GM18907 (cell line): ENCODE measurements at regions not wholly inside any gene's neighbourhood (a gene's known extent, or its start where the extent isn't known, plus 50 kb on each side); places are given as distances from the start of the nearest gene placed in this dataset.
"Not testable (repeated sequence)": the region's sequence is repeated elsewhere in the genome, so short reads cannot be mapped to it uniquely, and the experiment has no call there.

ENCODE experiments used
- ATAC-seq: cut with Tn5 transposase; IDR thresholded peaks from one replicate; pipeline ENCODE4 v1.9.1; 2021; ENCODE audit warnings: mild to moderate bottlenecking, moderate library complexity; ENCODE audit not compliant: unreplicated experiment

DNA sequence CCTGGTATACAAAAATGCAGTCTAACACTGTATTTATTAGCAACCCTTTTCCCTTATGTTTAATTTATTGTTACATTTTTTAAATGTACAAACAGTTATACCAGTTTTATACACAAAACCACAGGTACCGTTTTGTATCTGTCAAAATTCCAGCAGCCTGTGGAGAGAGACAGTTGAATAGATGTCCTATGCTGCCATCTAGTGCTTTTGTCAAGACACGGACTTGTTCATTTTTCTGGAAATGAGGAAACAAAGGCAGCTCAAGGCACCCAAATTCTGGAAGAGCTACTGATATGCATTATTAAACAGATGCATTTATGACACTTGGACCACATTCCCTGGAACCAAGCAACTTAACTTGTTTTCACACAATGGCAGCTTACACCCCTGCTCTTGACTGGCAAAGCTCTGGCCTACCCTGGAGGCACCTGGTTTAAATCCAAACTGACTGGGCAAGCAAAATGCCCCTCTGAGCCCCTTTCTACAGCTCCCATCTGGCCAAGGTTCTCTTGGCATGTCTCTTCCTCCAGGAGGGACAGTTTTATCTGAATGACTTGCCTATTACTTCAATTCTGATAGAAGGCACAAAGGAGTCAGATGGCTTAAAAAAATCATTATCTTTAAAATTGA lies 286.9 kb upstream of the PRKD1 start:
- ATAC-seq: peak; percentile 66

DNA sequence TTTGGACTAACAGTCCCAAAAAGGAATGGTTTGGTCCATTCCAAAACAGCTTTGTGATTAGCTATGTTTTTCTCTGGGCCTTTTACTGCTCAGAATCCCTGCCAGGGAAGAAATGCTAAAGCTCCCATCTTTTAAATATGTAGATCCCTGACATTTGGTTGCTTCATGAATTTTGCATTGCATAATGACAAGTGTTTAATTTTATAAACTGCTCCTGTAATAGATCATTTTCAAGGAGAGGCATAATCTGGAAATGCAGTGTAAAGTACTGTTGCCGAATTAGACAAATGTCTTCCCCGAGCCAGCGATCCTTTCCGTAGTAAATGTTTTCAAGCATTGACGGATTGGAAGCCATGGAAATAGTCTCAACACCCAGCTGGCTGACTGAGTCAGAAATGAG lies 291.3 kb upstream of the PRKD1 start:
- ATAC-seq: no peak

DNA sequence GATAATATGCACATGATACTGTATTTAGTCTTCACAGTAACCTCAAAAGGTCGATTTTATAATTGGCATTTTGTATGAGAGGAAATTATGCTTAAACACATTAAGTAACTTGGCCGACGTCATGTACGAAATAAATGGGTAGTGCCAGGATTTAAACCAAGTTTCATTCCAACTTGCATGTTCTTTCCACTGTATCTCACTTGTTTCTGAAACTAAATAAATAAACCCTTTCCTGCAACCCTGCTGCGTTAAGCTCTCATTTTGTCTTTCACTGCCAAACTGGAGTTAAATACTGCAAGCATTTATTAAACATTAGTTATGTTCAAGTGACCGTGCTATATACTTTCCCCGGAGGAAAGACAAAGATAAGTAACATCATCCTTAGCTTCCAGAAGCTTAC lies 293.9 kb upstream of the PRKD1 start:
- no peak for ATAC-seq

DNA sequence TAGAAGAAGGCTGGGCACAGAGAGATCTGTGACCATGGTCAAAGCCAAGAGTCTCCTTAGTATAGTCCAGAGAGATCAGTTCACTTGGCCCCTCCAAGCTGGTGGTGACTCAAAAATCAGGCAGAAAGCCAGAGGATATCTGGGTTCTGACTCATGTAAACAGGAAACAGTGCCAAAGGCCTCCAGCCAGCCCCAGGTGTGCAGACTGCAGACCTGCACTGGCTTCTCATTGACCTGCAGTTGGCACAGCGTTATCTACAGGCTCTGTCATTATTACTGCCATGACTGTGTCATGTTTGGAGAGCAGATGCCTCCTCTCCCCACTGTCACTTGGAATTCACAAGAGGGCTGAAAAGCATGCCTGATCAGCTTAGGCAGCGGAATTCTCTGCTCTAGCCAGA lies 295.7 kb upstream of the PRKD1 start:
- no peak for ATAC-seq

DNA sequence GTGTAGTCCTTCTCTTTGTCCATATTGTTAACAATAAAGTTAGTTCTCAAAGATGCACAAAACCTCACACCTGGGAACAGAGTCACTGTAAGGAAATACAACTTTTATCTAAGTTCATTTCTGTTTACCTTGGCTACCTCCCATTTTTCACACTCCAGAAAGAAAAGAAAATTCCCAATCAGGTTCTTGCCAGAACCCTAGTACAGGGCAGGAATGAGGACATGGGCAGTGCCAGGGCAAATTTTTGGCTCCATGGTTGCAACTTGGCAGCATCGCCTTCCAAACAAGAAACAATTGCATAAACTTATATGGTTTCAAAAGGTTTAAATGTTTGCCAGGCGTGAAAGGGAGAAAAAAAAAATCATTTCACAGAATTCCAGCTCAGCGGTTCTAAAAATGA lies 296.3 kb upstream of the PRKD1 start:
- no peak for ATAC-seq

DNA sequence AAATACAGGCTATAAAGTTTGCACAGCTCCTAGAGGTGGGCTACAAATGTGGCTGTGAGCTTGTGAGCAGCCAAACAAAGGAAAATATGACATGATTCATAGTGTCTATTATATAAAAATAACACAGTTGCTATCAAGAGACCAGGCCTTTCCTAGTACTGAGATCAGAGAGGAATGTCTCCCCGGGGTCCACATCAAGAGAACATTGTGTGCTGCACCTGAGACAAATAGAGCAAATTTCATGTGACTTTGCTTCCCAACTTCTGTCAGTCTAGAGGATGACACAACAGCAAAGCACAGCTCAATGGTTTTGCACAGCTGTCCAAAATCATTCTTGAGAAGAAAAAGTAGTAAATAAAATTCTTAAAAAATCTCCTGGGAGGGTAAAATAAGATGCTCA lies 297.5 kb upstream of the PRKD1 start:
- no peak for ATAC-seq

DNA sequence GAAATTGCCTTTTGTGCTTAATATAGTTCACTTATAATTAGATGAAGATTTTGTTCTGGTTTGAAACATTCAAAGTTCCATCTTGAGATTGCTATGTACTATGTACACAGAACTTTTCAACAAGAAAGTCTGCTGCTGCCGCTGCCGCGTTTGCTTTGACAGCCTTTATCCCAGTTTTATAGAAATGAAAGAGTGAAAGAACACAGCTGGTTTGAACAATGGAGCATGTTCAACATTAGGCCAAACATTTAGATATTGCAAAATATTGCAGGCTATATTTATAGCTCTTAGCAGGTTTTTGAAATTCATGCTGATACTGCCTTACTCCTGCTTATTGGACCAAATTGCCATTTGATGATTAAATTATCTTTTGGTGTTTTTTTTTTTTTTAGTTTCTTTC lies 299.8 kb upstream of the PRKD1 start:
- no peak for ATAC-seq

DNA sequence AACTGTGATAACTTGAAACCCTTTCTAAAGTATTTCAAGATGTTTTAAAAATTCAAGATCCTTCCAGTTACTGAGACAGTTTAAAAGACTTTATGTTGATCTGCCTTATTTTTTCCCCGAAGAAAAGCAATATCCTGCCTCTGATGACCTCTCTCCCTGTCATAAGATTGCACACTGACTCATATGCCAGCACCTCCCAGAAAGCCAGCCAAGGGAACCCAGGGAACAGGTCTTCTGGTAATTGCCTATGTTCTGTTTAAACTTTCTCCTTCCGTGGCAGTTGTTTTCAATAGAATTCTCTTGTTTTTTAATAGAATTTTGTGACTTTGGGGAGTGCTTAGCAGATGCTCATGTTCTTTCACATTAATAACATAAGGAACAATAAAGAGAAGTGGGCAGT lies 300.2 kb upstream of the PRKD1 start:
- no peak for ATAC-seq

DNA sequence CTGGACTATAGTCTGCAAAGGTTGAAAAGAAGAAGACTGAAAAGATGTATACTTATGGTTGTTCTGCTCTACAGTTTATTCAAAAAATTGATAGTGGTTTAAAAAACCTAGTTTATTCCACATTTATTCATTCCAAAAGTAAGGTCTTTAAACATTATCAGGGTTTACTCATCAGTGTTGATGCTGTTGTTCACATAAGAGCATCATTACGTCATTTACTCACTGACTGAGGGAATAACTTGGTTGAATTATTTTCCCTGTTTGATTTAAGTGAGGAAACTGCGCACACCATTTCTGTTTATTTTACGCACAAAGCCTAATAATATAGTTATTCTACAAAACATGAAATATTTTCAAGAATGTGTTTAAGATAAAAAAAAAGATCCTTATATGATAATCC lies 303.1 kb upstream of the PRKD1 start:
- no peak for ATAC-seq

DNA sequence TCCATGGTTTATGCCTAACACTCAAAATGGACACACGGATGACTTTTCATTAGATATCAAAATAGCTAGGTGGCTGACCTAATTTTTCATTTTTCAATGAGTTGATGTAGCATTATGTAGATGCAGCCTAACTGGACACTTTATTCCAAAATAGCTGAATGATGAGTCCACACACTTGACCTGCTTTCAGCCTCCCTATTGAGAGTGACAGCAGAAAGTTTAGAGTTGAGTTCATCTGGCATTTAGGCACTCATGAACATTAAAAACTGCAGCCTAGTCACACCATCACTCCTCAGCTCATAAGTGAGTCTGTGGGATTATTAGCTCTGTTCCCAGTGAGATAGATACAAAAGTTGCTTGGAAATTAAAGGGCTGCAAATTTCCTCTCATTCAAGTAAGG lies 307.3 kb upstream of the PRKD1 start:
- no peak for ATAC-seq

DNA sequence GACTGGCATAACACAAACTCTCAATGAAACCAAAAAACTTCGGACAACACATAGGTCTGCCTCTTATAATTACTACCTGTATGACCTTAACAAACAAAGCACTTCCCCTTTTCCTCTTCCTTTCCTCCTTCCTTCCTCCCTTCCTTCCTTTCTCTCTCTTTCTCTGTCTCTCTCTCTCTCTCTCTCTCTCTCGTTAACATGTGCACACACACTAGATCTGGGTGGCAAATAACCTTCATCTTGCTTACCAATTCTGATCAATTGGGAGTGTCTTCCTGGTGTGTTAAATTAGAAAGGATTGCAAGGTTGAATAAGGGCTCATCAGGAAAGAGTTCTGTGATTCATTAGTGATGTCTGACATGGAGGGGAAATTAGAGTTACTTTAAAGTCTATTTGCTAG lies 307.8 kb upstream of the PRKD1 start:
- ATAC-seq: no peak

DNA sequence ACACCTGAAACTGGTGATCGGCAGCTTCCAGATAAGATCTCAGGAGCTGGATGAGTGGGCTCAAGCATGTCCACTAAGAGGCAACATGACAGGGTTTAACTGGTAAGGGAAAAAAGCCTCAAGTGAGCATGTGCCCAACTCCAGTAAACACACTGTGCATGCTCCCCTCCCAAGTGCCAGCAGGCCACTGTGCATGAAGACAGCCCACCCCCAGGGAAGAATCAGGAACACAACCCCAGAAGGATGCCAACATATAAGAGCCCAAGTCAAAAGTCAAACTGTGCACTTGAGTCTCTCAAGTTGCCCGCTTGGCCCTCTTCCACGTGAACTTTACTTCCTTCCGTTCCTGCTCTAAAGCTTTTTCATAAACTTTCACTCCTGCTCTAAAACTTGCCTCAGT lies 311.3 kb upstream of the PRKD1 start:
- ATAC-seq: no peak

DNA sequence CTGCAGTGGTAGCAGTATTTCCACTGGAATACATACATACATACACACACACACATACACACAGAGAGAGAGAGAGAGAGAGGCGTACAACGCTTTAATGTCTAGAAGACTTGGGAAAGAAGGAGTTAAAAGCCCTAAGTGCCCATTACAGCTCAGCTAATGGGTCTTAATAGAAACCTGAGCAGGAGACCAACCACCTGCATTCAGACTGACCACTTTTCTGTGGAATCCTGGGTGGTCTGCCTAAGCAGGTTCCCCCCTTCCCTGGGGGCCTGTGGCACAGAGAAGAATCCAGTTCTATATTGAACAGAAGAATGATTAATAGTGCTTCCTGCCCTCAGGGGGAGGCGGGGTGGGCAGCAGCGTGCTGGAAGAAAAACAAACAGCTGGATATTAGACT lies 312.4 kb upstream of the PRKD1 start:
- no peak for ATAC-seq

DNA sequence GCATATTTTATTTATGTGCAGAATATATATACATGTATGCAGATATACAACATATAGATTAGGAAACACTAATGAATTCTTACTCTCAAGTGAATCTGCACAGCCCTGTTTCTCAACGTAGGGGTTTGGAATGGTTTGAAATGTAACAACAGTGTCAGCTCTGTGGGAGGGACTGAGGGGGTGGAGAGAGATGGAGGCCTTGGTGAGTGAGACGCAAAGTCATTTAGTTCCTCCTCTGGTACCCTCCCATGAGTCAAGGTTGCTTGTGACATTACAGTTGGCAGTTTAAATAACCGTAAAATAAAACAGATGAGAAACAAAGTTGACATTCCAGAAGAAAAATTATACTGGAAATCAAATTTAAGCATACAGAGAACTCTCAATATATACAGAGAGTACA lies 313.0 kb upstream of the PRKD1 start:
- no peak for ATAC-seq

DNA sequence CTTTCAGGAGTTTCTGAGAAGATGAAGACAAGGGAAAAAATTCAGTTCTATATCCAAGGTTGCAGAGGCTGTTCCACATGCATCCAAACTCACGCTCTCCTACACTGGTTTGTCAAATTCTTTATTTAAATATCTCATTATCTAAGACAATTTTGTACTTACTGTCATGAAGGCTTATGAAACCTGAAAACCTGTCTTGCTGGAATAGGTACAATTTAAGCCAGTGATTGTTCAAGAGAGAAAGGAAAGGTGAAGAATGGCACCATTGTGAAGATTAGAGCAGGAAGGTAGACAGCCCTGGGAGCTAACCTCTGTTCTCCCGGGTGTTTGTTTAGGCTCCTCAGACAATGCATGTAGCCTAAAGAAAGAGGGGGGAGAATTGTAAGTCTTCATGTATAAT lies 315.1 kb upstream of the PRKD1 start:
- no peak for ATAC-seq

DNA sequence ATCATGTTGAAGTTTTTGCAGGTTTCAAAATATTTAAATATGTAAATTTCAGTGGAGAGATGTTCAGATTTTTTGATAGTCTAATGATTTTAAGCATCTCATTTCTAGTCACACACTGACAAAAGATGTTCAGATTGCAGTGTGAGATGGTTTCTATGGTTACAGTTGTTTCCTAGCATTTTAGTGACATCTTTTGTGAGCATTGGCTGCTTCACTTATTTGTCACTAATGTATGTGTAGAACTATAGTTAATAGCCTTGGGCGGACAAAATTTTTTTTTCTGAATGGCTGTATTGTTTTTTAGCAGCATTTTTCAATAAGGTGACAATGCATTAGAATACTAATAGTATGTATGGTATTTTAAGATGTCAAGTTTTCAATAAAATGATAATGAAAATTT lies 315.6 kb upstream of the PRKD1 start:
- no peak for ATAC-seq

DNA sequence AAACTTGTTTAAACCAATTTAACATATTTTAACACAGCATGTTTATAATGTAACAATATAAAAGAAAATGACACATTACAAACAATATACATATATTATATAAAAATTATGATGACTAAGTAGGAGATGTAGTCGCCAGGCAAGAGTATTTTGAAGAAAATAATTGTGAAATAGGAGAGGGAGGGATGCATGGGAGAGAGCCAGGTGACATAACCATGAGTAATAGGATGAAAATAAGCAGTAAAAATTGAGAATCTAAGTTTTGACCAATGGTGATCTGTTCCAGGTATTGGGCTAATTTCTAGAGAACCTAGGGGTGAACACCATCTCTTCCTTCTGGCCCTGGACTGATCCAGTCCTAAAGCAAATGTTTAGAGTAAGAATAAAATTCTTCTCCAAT lies 315.2 kb upstream of the G2E3 start:
- no peak for ATAC-seq

DNA sequence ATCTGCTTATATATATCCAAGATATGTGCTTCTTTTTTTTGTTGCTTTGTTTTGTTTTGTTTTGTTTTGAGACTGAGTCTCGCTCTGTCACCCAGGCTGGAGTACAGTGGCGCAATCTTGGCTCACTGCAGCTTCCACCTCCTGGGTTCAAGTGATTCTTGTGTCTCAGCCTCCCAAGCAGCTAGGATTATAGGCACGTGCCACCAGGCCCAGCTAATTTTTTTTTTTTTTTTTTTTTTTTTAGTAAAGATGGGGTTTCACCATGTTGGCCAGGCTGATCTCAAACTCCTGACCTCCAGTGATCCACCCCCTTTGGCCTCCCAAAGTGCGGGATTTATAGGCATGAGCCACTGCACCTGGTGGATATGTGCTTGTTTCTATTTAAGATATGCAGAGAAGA lies 314.6 kb upstream of the G2E3 start:
- ATAC-seq: not testable (repeated sequence)

DNA sequence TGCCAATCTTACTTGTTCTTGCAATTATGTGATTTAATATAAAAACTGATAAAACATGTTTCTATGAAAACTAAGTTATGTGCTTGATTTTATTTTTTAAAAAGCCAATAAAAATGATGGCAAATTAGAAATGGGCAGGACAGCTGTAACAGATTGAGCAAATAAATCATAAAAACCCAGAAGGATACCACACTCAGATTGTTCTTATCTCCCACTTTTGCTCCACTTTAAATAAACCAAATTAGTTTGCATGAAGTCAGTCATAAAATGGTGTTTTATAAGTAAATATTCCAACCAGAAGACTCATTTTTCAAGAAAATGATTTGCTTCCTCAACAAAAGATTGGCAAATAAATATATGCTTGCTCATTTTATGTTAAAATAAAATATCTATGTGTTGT lies 307.9 kb upstream of the G2E3 start:
- no peak for ATAC-seq

DNA sequence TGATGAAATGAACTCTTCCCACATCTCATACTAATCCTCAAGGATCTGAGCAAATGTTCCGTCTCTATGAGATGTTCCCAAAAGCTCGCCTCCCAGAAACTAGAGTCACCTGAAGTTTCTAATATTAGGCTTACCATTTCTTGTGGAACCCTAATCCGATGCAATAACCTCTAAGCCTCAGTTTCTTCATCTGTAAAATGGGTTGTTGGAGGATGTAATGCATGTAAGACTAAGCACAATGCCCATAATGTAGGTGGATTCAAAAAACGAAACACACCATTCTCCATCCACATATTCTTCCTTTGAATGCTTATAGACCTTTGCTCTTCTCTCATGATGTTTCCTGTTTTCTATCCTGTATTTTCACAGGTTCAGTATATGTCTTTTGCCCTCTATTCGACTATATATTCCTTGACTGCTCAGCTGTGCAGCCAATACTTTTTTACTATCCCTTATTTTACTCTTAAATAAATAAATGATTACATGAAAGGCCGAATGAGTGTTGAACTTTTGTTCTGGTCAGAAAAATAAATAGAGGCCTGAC lies 307.3 kb upstream of the G2E3 start:
- no peak for ATAC-seq

DNA sequence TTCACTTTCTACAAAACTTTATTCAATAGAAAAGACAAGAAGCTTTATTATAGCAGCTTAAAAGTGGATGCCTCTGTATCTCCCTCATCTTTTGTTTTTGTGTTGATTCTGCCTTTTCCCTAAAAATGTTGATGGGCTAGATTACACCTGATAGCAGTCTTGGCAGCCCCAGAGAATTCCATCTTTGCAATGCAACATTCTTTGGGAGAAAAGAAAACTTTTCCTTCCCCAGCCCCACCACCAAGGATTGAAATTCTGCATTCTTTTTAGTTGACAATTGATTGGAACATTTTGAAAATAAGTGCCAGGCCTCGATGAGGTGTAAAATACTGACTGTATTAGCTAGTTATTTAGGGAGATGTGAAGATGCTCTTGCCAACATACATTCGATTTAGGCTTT lies 306.8 kb upstream of the G2E3 start:
- ATAC-seq: no peak

DNA sequence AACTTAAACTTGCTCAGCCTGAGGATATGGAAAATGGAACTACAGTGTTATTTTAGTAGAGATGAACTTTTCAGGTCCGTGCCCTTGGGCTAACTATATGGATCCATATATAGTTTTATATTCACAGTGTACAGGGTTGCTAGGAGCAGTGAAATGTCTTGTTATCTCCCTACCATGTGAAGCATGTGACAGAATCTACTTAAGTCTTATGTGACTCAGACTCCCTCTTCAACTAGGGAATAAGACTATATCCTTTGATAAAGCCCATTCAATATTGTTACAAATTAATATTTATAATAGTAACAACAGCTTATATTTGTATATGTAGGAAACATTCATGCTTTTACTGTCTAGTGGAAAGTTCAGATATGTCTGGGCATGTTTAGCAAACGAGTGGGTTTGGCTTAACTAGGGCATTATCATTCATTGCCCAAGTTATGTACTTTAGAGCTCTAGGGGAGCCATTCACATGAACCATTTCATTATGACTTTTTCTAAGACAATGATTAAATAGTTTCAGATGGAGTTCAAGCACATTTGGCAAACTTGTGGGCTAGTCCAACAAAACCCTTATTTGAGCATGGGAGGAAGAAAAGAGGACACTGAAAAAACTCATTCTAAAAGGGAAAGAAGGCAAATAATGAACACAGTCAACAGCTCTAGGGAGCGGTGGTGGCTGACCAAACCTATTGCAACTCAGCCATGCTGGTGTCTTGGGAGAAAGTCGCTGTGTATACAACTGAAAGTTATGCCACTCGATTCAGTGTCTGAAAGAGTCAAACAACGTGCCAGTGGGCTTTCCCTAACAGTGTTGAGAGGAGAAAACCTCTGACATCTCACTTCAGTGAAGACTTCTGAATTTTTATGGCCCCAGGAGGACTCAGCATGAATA lies 305.9 kb upstream of the G2E3 start:
- no peak for ATAC-seq
